ENCODE measurements at regions not wholly inside any gene's neighbourhood (a gene's known extent, or its start where the extent isn't known, plus 50 kb on each side); places are given as distances from the start of the nearest gene placed in this dataset.

- H3K36me3 ChIP-seq (replicated peaks; ENCODE audit: insufficient read depth, low read length) = no peaks in the 10 kb centered on the region
- no peaks in the 10 kb centered on the region for H3K4me1 ChIP-seq (ENCODE audit: low read length)
- no peaks in the 10 kb centered on the region for H3K9me2 ChIP-seq (replicated peaks; ENCODE audit: insufficient read depth, low read length)
- H3K4me3 ChIP-seq (ENCODE audit: low read length) = no peak overlapping the region
- no peak overlapping the region for H3K27ac ChIP-seq (ENCODE audit: low read length)
- DNase-seq = no peak
- no peaks in the 10 kb centered on the region for H3F3A ChIP-seq (ENCODE audit: insufficient read depth, low read length)
- H3K4me2 ChIP-seq (ENCODE audit: low read depth, low read length) = no peak overlapping the region
- no peak overlapping the region for H2AFZ ChIP-seq (ENCODE audit: low read length)
- H4K20me1 ChIP-seq (ENCODE audit: insufficient read depth, low read length) = no peaks in the 10 kb centered on the region
- no peaks in the 10 kb centered on the region for H3K9me3 ChIP-seq (replicated peaks; ENCODE audit: insufficient read depth, low read length)
- no peak overlapping the region for H3K9ac ChIP-seq (ENCODE audit: low read length)
- no peak for TF ChIP-seq EZH2phosphoT487 (IDR thresholded peaks at IDR 0.05; ENCODE audit: low read length)
- no peak for TF ChIP-seq CTCF (IDR thresholded peaks at IDR 0.05; ENCODE audit: low read length)
- no peak for TF ChIP-seq EZH2 (optimal IDR thresholded peaks at IDR 0.05; ENCODE audit: low read depth, low read length)
- no peaks in the 10 kb centered on the region for H3K27me3 ChIP-seq (replicated peaks; ENCODE audit: insufficient read depth, low read length)
- no peaks in the 10 kb centered on the region for H3K79me2 ChIP-seq (ENCODE audit: low read length)
Observed at GRCh38 chr5:58149345-58149744, 310.5 kb downstream of the PLK2 start.

GRCh38 chr5:58148254-58148775 is 311.6 kb downstream of the PLK2 start:
- H3K27ac ChIP-seq (ENCODE audit: low read length) = no peak overlapping the region
- no peaks in the 10 kb centered on the region for H3F3A ChIP-seq (ENCODE audit: insufficient read depth, low read length)
- no peak overlapping the region for H3K9ac ChIP-seq (ENCODE audit: low read length)
- no peak overlapping the region for H3K4me3 ChIP-seq (ENCODE audit: low read length)
- H3K4me1 ChIP-seq (ENCODE audit: low read length) = no peaks in the 10 kb centered on the region
- no peaks in the 10 kb centered on the region for H3K36me3 ChIP-seq (replicated peaks; ENCODE audit: insufficient read depth, low read length)
- H3K79me2 ChIP-seq (ENCODE audit: low read length) = no peaks in the 10 kb centered on the region
- TF ChIP-seq CTCF (IDR thresholded peaks at IDR 0.05; ENCODE audit: low read length) (no peak), EZH2phosphoT487 (IDR thresholded peaks at IDR 0.05; ENCODE audit: low read length) (no peak), EZH2 (optimal IDR thresholded peaks at IDR 0.05; ENCODE audit: low read depth, low read length) (no peak)
- no peaks in the 10 kb centered on the region for H3K27me3 ChIP-seq (replicated peaks; ENCODE audit: insufficient read depth, low read length)
- no peak overlapping the region for H2AFZ ChIP-seq (ENCODE audit: low read length)
- DNase-seq = no peak
- no peaks in the 10 kb centered on the region for H3K9me2 ChIP-seq (replicated peaks; ENCODE audit: insufficient read depth, low read length)
- H3K9me3 ChIP-seq (replicated peaks; ENCODE audit: insufficient read depth, low read length) = no peaks in the 10 kb centered on the region
- H3K4me2 ChIP-seq (ENCODE audit: low read depth, low read length) = no peak overlapping the region
- H4K20me1 ChIP-seq (ENCODE audit: insufficient read depth, low read length) = no peaks in the 10 kb centered on the region

DNA sequence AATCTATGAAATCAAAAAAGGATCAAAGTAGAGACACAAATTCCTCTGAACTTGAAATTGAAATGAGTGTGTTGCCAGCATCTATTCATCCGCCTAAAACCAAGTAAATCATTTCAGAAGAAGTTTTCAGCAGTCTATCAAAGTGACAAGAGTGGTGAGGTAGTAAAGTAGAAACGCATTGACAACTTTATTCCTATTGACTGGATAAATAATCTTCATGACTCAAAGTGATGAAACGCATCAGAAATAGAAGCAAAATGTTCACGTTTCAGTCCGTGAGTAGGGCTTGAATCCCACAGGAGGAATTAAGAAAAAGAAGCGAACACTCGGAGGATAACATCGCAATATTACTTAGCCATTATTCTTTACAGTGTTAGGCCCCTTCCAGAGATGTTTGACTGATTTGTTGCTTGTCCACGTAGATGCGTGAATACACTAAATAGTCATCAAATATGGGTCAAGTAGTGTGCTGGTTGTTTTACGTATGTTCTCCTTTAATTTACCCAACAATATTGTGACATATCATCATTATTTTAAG is 314.4 kb downstream of the PLK2 start:
- DNase-seq = no peak
- no peaks in the 10 kb centered on the region for H3K36me3 ChIP-seq (replicated peaks; ENCODE audit: insufficient read depth, low read length)
- no peaks in the 10 kb centered on the region for H3K9me2 ChIP-seq (replicated peaks; ENCODE audit: insufficient read depth, low read length)
- no peaks in the 10 kb centered on the region for H3K9me3 ChIP-seq (replicated peaks; ENCODE audit: insufficient read depth, low read length)
- no peaks in the 10 kb centered on the region for H4K20me1 ChIP-seq (ENCODE audit: insufficient read depth, low read length)
- H3K4me1 ChIP-seq (ENCODE audit: low read length) = no peaks in the 10 kb centered on the region
- no peak overlapping the region for H3K4me3 ChIP-seq (ENCODE audit: low read length)
- no peaks in the 10 kb centered on the region for H3K79me2 ChIP-seq (ENCODE audit: low read length)
- H3K4me2 ChIP-seq (ENCODE audit: low read depth, low read length) = no peak overlapping the region
- H3K27ac ChIP-seq (ENCODE audit: low read length) = no peak overlapping the region
- TF ChIP-seq CTCF (IDR thresholded peaks at IDR 0.05; ENCODE audit: low read length) (no peak), EZH2 (optimal IDR thresholded peaks at IDR 0.05; ENCODE audit: low read depth, low read length) (no peak), EZH2phosphoT487 (IDR thresholded peaks at IDR 0.05; ENCODE audit: low read length) (no peak)
- no peaks in the 10 kb centered on the region for H3K27me3 ChIP-seq (replicated peaks; ENCODE audit: insufficient read depth, low read length)
- no peak overlapping the region for H3K9ac ChIP-seq (ENCODE audit: low read length)
- no peaks in the 10 kb centered on the region for H3F3A ChIP-seq (ENCODE audit: insufficient read depth, low read length)
- H2AFZ ChIP-seq (ENCODE audit: low read length) = no peak overlapping the region

Data from MM.1S (cell line).